Large intestine (tissue), 3 donors: ENCODE measurements at regions not wholly inside any gene's neighbourhood (a gene's known extent, or its start where the extent isn't known, plus 50 kb on each side); places are given as distances from the start of the nearest gene placed in this dataset.

ENCODE experiments used
- DNase-seq, 2 donors: peaks; one replicate each; pipeline versions ENCODE4 v3.0.0 to v3.0.0-alpha.2; 2013
- H3K27ac ChIP-seq: one replicate; pipeline ENCODE4 v1.5.1; 2013; ENCODE audit warnings: low read length
- H3K27me3 ChIP-seq: 2 replicates; pipeline ENCODE4 v1.6.1; 2013; ENCODE audit warnings: low read length; ENCODE audit not compliant: control insufficient read depth, insufficient read depth
- H3K36me3 ChIP-seq: 2 replicates; pipeline ENCODE4 v1.6.1; 2013; ENCODE audit warnings: low read length; ENCODE audit not compliant: control insufficient read depth, insufficient read depth
- H3K4me1 ChIP-seq: one replicate; pipeline ENCODE4 v1.6.1; 2013; ENCODE audit warnings: low read length; ENCODE audit not compliant: control insufficient read depth, insufficient read depth
- H3K4me3 ChIP-seq: one replicate; pipeline ENCODE4 v1.5.1; 2013; ENCODE audit warnings: low read length
- H3K9me3 ChIP-seq: one replicate; pipeline ENCODE4 v1.6.1; 2013; ENCODE audit warnings: mild to moderate bottlenecking, low read depth, low read length, moderate library complexity; ENCODE audit not compliant: control insufficient read depth
- WGBS: methylation state at CpG from one replicate; pipeline ENCODE4 v1.1.5; 2013; ENCODE audit warnings: low lambda C conversion rate; ENCODE audit not compliant: insufficient coverage; 5-methylcytosine and 5-hydroxymethylcytosine counted together

DNA sequence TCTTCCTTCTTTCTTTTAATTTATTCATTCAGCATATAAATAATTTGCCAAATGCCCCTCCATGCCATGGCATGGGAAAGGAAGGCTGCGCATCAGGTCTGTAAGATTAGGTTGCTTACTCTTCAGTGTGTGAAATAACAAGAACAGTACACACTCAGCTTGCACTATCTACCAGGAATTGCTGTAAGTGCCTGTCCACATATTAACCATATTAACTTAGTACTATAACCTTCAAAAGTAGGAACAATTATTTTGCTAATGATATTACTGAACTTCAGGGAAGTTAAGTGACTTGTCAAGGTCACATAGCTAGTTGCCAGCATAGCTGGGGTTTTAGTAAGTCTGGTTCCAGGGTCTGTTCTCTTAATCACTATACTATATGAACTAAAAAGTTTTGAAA lies 89.2 kb upstream of the PMFBP1 start:
- 80% methylated on average over 1 of the region's 1 CpG for WGBS
- Histone ChIP-seq H3K9me3 (no peaks in the 10 kb centered on the region), H3K4me1 (peaks cover 13% of the 10 kb centered on the region), H3K27ac (no peak overlapping the region), H3K36me3 (no peaks in the 10 kb centered on the region), H3K4me3 (no peak overlapping the region), H3K27me3 (no peaks in the 10 kb centered on the region)
- DNase-seq, result no peak

DNA sequence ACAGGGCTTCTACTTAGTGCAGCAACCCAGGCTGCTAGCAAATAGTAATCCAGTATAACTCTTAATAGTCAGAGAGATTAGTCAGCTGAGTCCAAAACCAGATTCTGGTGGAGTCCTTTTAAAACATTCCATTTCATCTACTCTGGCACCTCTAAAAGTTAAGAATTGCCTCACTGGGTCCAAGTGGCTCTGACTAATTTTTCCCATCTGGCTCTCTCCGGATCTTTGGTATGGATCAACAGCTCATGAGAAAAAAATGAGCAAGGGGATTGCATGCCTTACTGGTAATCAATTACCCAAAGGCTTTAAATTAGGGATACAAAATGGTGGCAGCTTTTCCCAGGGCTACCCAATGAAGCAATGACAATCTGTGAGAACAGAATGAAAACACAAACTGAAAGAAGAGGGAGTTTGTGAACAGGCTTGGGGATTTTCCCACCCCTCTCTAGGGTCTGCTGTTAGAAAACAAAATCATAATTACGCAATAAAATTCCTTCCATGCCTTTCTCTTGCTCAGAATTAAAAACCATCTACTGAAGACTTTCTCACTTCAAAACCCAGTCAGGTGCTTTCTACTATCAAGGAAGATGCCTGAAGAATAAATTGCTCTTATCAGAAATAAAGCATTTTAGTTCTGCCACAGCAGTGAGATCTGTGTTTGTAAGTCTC lies 84.6 kb upstream of the PMFBP1 start:
- Histone ChIP-seq H3K27ac (no peak overlapping the region), H3K4me3 (no peak overlapping the region), H3K36me3 (no peaks in the 10 kb centered on the region), H3K9me3 (no peaks in the 10 kb centered on the region), H3K27me3 (no peaks in the 10 kb centered on the region), H3K4me1 (no peaks in the 10 kb centered on the region)
- no peak for DNase-seq
- WGBS, result no CpG with 5 or more reads among the region's 2 CpGs

DNA sequence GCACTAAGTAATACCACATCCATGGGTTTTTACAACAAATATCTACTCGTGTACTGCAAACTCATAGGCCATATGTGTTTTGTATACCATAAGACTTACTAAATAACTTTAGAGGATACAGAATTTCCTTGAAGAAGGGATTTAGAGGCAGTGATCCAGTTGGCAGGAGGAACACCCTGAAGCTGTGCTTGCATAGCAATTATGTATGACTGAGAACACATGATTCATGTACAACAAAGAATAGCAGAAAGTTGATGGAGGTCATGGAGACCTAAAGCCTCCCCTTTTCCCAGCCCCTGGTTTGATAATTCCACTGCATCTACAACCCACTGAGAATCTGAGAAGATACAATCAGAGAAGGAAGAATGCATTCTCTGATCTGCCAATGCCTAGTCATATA lies 83.8 kb upstream of the PMFBP1 start:
- H3K4me3 ChIP-seq, result no peak overlapping the region
- no peaks in the 10 kb centered on the region for H3K9me3 ChIP-seq
- no CpG with 5 or more reads among the region's 1 CpG for WGBS
- no peaks in the 10 kb centered on the region for H3K36me3 ChIP-seq
- H3K27me3 ChIP-seq, result no peaks in the 10 kb centered on the region
- H3K4me1 ChIP-seq, result no peaks in the 10 kb centered on the region
- no peak for DNase-seq
- no peak overlapping the region for H3K27ac ChIP-seq

DNA sequence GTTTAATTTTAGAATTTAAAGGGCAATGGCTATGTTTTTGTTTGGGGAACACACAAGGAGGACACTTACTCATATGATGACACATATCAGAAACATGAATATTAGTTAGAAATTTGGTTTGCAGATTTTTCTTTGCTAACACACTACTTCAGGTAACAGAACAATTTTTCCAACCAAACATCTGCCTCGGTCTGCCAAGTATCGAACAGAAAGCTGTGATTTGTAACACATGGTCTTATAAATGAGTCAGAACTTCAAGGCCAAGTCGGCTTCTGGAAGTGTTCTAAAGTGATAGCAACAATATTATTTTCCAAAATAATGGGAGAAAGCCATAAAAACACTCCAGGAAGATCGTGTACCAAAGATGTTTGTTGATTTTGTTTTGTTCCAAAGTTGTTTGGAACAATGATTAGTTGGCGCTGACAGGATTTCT lies 75.9 kb upstream of the PMFBP1 start:
- H3K27ac ChIP-seq, result no peak overlapping the region
- WGBS, result 83% methylated on average over 1 of the region's 5 CpGs
- no peaks in the 10 kb centered on the region for H3K27me3 ChIP-seq
- DNase-seq, result no peak
- no peak overlapping the region for H3K4me3 ChIP-seq
- no peaks in the 10 kb centered on the region for H3K9me3 ChIP-seq
- H3K36me3 ChIP-seq, result no peaks in the 10 kb centered on the region
- H3K4me1 ChIP-seq, result no peaks in the 10 kb centered on the region

DNA sequence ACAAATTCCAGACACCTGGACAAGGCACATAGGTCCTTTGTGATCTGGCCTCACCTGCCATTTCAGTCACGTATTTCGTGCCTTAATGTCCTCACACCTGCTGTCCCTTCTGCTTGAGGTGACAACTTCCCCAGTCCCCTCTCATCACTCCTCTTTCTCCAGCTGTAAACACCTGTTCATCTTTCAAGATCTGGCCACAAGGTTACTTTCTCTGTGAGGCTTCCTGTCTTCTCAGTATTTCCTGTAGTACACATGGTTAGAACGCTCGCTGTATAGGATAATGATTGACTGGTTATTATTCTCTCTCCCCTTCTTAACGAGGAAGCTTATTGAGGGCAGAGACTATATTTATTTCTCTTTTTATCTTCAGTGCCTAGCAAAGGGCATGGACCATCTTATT lies 74.5 kb upstream of the PMFBP1 start:
- H3K9me3 ChIP-seq, result no peaks in the 10 kb centered on the region
- H3K4me1 ChIP-seq, result no peaks in the 10 kb centered on the region
- no peak for DNase-seq
- no peak overlapping the region for H3K4me3 ChIP-seq
- no peaks in the 10 kb centered on the region for H3K36me3 ChIP-seq
- 69% methylated on average over 3 of the region's 5 CpGs for whole genome bisulfite sequencing
- H3K27ac ChIP-seq, result no peak overlapping the region
- H3K27me3 ChIP-seq, result no peaks in the 10 kb centered on the region

DNA sequence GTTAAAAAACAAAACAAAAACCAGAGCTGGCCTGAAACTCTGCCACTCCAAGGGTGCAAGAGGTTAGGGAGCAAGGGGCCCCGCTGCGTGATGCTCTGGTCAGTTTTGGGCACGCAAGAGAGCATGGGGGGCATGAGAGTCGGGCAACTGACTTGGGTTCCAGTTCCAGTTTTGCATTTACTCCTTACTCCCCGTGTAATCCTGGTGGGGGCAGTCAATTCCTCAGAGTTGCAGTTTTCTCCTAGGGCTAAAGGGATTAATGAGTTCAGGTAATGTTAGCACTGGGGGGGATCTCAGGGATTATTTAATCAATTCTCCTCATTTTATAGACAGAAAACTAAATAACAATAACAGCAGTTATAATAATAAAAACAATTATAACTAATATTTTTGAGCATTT lies 72.9 kb upstream of the PMFBP1 start:
- no peak overlapping the region for H3K27ac ChIP-seq
- DNase-seq, result no peak
- H3K4me1 ChIP-seq, result no peaks in the 10 kb centered on the region
- H3K4me3 ChIP-seq, result no peak overlapping the region
- no CpG with 5 or more reads among the region's 5 CpGs for WGBS
- no peaks in the 10 kb centered on the region for H3K9me3 ChIP-seq
- H3K27me3 ChIP-seq, result no peaks in the 10 kb centered on the region
- no peaks in the 10 kb centered on the region for H3K36me3 ChIP-seq

DNA sequence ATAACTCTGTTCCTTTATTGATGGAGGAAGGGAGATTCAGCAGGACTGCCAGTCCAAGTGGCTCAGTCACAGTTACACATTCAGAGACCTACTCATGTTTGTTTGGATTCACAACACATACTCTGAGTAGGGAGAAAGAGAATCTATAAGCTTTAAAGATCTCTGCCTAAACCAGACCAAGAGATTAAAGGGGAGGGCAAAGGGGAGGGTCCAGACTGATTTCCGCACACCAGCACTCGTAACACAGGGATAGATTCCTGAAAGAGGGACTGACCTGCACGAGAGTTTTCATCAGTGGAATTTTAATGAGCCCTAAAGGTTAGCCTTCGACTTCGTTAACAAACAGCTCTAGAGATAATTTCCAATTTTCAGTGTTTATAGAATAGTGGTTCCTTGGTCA lies 71.7 kb upstream of the PMFBP1 start:
- H3K4me1 ChIP-seq, result no peaks in the 10 kb centered on the region
- H3K9me3 ChIP-seq, result no peaks in the 10 kb centered on the region
- H3K27ac ChIP-seq, result no peak overlapping the region
- no peak overlapping the region for H3K4me3 ChIP-seq
- 60% methylated on average over 1 of the region's 5 CpGs for WGBS
- no peaks in the 10 kb centered on the region for H3K27me3 ChIP-seq
- no peak for DNase-seq
- H3K36me3 ChIP-seq, result no peaks in the 10 kb centered on the region

DNA sequence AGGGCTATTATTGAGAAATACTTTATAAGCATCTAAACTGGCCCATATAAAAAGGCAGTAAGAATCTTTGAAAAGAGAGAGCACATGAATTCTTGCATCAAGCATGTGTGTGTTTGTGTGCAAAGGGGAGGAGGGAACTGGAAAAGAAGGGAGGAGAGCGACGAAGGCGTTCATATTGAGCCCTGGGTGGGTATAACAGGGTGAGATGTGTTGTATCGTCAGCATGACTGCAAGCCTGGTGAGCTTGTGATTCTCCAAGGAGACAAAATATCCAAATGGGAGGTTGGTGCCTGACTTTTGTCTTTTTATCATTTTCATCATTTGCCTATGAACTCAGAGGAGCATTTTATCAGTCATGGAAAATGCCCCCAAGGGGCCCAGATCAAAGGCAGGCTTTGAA lies 70.8 kb upstream of the PMFBP1 start:
- 89% methylated on average over 3 of the region's 4 CpGs for WGBS
- no peaks in the 10 kb centered on the region for H3K4me1 ChIP-seq
- no peaks in the 10 kb centered on the region for H3K27me3 ChIP-seq
- no peak for DNase-seq
- H3K4me3 ChIP-seq, result no peak overlapping the region
- H3K27ac ChIP-seq, result no peak overlapping the region
- H3K9me3 ChIP-seq, result no peaks in the 10 kb centered on the region
- no peaks in the 10 kb centered on the region for H3K36me3 ChIP-seq

DNA sequence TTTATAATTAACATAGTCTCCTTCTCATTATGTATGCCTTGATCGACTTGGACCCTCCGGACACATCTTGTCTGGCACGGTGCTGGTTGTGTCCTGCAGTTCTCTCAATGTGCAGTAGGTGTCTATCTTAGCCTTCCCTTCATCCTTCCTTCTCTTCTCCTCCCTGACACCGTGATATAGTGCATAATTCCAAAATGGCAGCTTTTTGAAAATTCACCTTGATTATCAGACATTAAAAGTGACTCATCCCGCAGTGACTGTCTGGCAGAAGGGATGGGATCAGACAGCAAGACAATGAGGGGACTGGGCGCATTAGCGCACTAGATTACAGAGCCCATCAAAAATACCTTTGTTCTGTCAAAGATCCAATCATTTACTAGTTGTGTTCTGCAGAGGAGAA lies 70.0 kb upstream of the PMFBP1 start:
- no peaks in the 10 kb centered on the region for H3K4me1 ChIP-seq
- H3K4me3 ChIP-seq, result no peak overlapping the region
- WGBS, result 19% methylated on average over 3 of the region's 7 CpGs
- no peaks in the 10 kb centered on the region for H3K27me3 ChIP-seq
- peak; percentile 28 to 29 for DNase-seq
- no peaks in the 10 kb centered on the region for H3K9me3 ChIP-seq
- no peak overlapping the region for H3K27ac ChIP-seq
- H3K36me3 ChIP-seq, result no peaks in the 10 kb centered on the region

DNA sequence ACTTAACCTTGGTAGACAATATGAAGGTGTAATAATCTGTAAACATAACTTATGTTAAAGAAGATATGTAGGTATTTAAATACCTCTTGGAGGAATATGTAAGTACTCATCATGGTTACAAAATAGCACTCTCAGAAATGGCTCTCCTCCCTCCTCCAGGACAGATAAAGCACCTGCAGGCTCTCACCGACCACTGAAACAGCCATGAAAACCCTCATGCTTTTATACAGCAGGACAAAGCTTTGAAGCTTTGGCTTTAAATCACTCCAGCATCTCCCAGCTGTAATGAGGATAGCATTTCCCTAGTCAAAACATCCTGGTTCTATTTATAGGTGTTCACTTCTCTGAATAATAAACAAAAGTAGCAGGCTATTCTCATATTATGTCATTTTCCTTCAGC lies 69.1 kb upstream of the PMFBP1 start:
- no peak for DNase-seq
- Histone ChIP-seq H3K4me1 (no peaks in the 10 kb centered on the region), H3K27me3 (no peaks in the 10 kb centered on the region), H3K27ac (no peak overlapping the region), H3K9me3 (no peaks in the 10 kb centered on the region), H3K36me3 (no peaks in the 10 kb centered on the region), H3K4me3 (no peak overlapping the region)
- WGBS, result no CpG with 5 or more reads among the region's 1 CpG

DNA sequence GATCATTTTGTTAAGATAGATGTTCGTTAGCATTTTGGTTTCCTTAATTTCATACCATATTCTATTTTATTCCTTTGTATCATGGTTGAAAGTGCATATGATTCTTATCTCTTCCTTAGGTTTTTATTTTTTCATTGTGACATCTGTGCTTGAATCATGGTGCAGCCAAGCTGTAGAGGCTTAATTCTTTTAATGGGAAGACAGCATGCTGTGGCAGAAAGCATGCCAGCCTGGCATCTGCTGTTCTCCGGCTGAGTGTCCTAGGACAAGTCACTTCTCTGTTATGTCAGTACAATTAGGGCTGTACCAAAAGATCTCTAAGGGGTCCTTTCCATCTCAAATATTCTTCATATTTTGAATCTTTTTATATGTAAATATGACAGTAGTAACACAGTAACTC lies 68.5 kb upstream of the PMFBP1 start:
- no peak for DNase-seq
- WGBS, result 100% methylated on average over 1 of the region's 2 CpGs
- Histone ChIP-seq H3K4me3 (no peak overlapping the region), H3K27ac (no peak overlapping the region), H3K4me1 (no peaks in the 10 kb centered on the region), H3K27me3 (no peaks in the 10 kb centered on the region), H3K36me3 (no peaks in the 10 kb centered on the region), H3K9me3 (no peaks in the 10 kb centered on the region)
